GM10266 (cell line): ENCODE measurements at regions not wholly inside any gene's neighbourhood (a gene's known extent, or its start where the extent isn't known, plus 50 kb on each side); places are given as distances from the start of the nearest gene placed in this dataset.

ENCODE experiments used
- DNase-seq: peaks from one replicate; pipeline ENCODE4 v3.0.0; 2012; ENCODE audit errors: extremely low spot score
- TF ChIP-seq, protein P1 (sequence below): IDR thresholded peaks from 2 replicates; pipeline ENCODE4 v1.5.1; 2012; ENCODE audit warnings: mild to moderate bottlenecking, low read depth; ENCODE audit not compliant: control insufficient read depth, insufficient read depth; ENCODE audit errors: missing control alignments

- TF ChIP-seq, protein P1, sequence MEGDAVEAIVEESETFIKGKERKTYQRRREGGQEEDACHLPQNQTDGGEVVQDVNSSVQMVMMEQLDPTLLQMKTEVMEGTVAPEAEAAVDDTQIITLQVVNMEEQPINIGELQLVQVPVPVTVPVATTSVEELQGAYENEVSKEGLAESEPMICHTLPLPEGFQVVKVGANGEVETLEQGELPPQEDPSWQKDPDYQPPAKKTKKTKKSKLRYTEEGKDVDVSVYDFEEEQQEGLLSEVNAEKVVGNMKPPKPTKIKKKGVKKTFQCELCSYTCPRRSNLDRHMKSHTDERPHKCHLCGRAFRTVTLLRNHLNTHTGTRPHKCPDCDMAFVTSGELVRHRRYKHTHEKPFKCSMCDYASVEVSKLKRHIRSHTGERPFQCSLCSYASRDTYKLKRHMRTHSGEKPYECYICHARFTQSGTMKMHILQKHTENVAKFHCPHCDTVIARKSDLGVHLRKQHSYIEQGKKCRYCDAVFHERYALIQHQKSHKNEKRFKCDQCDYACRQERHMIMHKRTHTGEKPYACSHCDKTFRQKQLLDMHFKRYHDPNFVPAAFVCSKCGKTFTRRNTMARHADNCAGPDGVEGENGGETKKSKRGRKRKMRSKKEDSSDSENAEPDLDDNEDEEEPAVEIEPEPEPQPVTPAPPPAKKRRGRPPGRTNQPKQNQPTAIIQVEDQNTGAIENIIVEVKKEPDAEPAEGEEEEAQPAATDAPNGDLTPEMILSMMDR = no peak
- DNase-seq = no peak
Measured at GRCh38 chr9:28961623-28962022, 1388.3 kb upstream of the C9orf72 start.

DNA sequence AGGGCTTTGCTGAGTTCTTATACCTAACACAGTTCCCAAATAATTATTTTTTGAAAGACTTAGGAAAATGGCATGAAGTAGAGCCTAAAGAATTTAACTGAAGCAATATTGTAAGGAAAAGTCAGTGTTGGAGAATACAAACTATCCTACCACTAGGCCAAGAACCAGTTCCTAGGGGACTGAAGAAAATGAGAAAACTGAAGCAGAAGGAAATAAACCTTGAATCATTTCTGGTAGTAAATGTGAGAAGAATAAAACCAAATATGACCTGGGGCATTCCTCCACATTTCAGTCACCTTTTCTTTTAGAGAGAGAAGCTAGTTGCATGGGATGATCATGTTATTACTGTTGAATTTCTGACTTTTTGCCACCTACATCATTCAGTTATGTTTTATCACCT, 1393.9 kb upstream of the C9orf72 start:
- no peak for DNase-seq
- TF ChIP-seq, protein P1 = no peak

- no peak for DNase-seq
- TF ChIP-seq, protein P1 = no peak
Measured at GRCh38 chr9:28970241-28970654, 1397.0 kb upstream of the C9orf72 start.

- TF ChIP-seq, protein P1 = no peak
Measured at GRCh38 chr9:28971881-28972280, 1398.6 kb upstream of the C9orf72 start.

GRCh38 chr9:28976250-28976649, 1403.0 kb upstream of the C9orf72 start:
- TF ChIP-seq, protein P1 = no peak
- DNase-seq = no peak

More at GRCh38 chr9:28971881-28972280, 1398.6 kb upstream of the C9orf72 start:
- DNase-seq = no peak

GRCh38 chr9:28976684-28977083, 1403.4 kb upstream of the C9orf72 start:
- DNase-seq = no peak
- TF ChIP-seq, protein P1 = no peak

- no peak for DNase-seq
- TF ChIP-seq, protein P1 = no peak
Measured at GRCh38 chr9:28981129-28981528, 1407.8 kb upstream of the C9orf72 start.

DNA sequence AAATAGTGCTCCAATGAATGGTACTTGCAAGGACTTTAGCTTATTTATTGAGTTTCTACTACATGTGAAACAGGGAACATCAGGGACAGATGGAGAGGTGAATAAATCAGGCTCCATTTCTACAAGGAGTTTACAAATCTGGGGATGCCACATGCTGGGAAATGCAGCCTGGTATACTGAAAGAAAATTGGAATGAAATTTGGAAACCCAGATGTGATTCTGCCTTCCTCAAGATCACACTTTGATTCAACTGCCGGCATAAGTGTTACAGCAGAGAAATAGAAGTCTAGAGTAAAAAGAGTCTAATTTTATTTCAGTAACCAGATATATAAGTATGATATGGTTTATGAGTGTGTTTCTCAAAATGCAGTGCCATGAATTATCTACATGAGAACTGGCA, 1408.4 kb upstream of the C9orf72 start:
- TF ChIP-seq, protein P1 = no peak
- no peak for DNase-seq
